GM10266 (cell line): ENCODE measurements at regions not wholly inside any gene's neighbourhood (a gene's known extent, or its start where the extent isn't known, plus 50 kb on each side); places are given as distances from the start of the nearest gene placed in this dataset.

Source experiments
- DNase-seq: peaks from one replicate; pipeline ENCODE4 v3.0.0; 2012; ENCODE audit errors: extremely low spot score
- TF ChIP-seq, protein P1 (sequence below): IDR thresholded peaks from 2 replicates; pipeline ENCODE4 v1.5.1; 2012; ENCODE audit warnings: mild to moderate bottlenecking, low read depth; ENCODE audit not compliant: control insufficient read depth, insufficient read depth; ENCODE audit errors: missing control alignments

DNA sequence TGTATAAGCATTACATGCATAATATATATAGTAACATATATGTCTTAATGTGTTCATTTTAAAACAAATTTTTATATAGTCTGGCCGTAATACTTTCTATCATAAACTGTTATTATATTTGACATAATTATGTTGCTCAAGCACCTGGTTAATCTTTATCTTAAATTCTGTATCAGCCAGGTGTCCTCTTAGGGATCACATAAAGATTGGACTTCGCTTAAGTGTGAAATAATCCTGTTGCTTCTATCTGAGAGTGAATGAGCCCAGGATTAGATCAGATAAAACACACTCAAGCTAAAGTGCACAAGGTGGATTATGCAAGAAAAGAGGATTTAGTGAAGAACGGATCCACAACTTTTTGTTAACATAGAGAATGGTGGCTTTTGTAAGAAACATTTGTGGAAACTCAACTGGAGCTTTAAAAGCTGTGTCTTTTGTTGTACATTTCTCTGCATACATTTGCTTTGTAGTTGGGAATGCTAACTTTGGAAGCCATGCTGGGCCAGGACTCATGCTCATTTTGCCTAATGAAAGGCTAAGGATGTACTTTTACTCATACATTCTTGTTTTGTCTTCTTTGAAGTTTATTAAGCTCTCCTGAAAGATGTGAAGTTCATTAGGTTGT lies 437.8 kb downstream of the ZIC1 start:
- TF ChIP-seq, protein P1, sequence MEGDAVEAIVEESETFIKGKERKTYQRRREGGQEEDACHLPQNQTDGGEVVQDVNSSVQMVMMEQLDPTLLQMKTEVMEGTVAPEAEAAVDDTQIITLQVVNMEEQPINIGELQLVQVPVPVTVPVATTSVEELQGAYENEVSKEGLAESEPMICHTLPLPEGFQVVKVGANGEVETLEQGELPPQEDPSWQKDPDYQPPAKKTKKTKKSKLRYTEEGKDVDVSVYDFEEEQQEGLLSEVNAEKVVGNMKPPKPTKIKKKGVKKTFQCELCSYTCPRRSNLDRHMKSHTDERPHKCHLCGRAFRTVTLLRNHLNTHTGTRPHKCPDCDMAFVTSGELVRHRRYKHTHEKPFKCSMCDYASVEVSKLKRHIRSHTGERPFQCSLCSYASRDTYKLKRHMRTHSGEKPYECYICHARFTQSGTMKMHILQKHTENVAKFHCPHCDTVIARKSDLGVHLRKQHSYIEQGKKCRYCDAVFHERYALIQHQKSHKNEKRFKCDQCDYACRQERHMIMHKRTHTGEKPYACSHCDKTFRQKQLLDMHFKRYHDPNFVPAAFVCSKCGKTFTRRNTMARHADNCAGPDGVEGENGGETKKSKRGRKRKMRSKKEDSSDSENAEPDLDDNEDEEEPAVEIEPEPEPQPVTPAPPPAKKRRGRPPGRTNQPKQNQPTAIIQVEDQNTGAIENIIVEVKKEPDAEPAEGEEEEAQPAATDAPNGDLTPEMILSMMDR, result no peak
- no peak for DNase-seq

DNA sequence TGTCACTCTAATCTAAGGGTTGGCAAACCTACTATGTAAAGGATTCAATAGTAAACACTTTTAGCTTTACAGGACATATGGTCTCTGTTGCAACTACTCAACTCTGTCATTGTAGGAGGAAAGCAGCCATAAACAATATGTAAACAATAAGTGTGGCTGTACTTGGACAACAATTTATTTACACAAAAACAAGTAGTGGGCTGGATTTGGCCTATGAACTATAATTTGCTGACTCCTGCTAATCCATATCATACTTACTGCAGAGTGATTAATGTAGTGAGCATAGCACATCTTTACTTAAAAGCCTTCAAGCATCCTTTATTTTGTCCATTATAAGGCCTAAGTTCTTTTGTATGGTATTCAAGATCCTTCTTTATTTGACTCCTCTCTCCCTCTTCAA lies 441.9 kb downstream of the ZIC1 start:
- TF ChIP-seq, protein P1, result no peak
- no peak for DNase-seq

DNA sequence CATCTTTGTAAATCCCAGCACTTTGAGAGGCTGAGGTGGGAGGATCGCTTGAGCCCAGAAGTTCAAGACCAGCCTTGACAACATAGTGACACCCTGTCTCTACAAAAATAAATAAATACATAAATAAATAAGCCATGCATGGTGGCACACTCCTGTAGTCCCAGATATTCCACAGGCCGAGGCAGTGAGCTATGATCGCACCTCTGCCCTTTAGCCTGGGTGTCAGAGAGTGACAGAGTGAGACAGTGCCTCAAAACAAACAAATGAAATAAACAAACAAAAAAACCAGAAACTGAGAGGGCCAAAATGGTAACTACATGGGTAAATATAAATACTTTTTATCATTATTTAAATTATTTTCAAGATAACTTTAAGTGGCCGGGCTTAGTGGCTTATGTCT lies 445.4 kb downstream of the ZIC1 start:
- TF ChIP-seq, protein P1, result no peak
- no peak for DNase-seq

DNA sequence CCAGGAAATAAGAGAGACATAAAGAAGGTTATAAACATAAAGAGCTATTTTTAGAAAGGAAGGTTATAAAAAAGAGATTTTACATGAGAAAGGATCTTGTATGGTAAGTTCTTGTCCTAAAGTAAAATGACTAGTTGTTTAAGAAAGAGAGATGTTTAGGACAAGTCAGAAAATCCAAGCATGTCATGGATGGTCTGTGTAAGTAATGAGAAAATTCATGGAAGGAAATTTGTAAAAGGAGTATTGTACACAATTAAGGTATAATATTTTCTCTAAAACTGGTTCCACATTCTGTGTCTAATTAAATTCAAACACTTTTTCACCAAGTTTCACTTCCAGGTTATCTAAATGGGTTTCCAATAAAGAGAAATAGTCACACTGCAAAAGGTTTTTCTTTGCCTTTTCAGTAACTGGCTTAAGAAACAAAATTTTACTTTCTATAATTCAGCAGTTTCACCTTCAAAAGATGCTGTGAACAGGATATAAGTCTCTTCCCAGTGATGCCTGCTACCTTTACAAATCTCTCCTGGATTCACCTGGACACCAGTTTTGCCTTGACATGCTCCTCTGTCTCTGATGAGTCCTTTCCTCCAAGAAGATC lies 455.7 kb downstream of the ZIC1 start:
- no peak for DNase-seq

DNA sequence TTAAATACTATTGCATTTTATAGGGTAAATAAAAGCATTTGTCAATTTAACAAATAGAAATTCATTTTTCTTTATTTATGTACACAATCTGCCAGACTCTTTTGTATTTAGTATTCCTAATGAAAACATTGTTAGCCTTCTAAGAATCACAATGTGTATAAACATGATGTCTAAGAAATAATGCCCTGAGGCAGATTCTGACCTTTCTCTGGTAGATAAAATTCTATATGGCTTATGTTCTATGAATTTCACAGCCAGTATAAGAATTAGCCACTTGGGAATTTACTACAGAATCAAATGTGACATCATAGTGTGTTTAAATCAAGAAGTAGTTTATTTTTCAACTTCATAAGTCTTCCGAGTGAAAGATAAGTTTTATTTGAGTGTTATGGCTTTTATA lies 457.4 kb downstream of the ZIC1 start:
- DNase-seq, result no peak
- TF ChIP-seq, protein P1, result no peak

More for the DNA sequence above, 455.7 kb downstream of the ZIC1 start:
- TF ChIP-seq, protein P1, result no peak

DNA sequence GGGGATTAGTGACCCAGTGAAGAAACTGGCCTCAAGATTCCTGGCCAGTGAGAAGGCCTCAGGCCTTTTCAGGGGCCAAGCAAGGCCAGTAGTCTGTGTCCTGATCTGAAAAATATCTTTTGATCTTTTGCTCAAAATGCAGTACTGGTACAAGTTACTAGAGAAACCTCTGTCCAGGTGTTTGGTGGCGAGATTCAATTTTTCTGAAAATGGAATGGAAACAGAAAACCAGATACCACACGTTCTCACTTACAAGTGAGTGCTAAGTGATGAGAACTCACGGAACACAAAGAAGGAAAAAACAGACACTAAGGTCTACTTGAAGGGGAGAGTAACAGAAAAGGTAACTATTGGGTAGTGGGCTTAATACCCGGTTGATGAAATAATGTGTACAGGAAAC lies 463.4 kb downstream of the ZIC1 start:
- DNase-seq, result no peak
- TF ChIP-seq, protein P1, result no peak

DNA sequence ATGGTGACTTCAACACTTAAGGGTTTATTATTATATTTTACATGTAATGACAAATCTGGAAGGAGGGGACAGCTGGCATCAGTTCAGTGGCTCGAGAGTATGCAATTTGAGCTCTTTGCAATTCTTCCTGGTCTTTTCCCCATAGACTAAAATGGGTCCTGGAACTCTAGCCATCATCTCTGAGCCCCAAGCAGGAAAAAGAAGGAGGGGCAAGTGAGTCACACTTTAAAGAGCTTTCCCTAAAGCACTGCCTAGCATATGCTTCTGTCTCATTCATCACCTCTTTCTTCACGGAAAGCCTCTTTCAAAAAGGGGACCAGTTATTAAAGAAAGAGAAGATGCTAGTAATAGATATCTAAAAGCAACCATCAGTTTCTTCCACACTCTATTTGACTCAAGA lies 466.3 kb downstream of the ZIC1 start:
- DNase-seq, result no peak
- TF ChIP-seq, protein P1, result no peak
